ENCODE measurements at regions not wholly inside any gene's neighbourhood (a gene's known extent, or its start where the extent isn't known, plus 50 kb on each side); places are given as distances from the start of the nearest gene placed in this dataset.

DNA sequence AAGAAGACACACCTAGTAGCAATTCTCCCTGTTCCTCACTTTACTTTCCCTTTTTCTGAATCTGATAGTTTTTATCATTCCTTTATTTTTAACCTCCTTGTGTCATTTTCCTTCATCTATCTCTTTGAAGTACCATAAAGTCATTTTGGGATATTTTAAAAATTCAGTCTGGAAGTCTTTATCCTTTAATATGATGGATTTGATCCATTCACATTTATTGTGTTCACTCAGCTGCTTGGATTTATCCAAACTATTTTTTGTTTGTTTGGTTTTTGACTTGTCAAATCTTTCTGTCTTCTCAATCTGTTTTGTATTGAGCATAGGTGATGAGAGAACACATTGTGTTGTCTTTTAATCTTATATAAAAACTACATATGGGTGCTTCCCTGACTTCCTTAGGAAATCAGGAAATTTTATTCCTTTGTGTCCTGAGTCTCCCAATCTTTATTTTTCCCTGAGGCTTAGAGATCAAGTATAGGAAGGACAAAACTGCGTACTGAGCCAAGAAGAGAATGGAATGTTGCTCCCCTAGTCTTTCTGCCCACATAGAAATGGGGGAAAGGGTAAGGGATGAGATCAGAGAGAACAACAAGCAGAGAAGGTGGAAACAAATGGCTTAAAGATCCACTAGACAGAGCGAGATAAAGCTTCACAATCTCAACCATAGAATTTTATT lies 132.7 kb upstream of the HABP2 start:
- peaks cover 31% of the 10 kb centered on the region for H3K9me3 Mint-ChIP-seq
- no peak for DNase-seq
- peaks cover 11% of the 10 kb centered on the region for H3K27me3 Mint-ChIP-seq (ENCODE audit: low read depth, poor library complexity)
- H3K36me3 Mint-ChIP-seq (ENCODE audit: low read depth), result peaks cover 5% of the 10 kb centered on the region
- H3K4me1 Mint-ChIP-seq, result peaks cover 31% of the 10 kb centered on the region
- no peak overlapping the region for H3K27ac Mint-ChIP-seq
- H3K4me3 Mint-ChIP-seq, result no peak overlapping the region
- TF ChIP-seq, protein P1, sequence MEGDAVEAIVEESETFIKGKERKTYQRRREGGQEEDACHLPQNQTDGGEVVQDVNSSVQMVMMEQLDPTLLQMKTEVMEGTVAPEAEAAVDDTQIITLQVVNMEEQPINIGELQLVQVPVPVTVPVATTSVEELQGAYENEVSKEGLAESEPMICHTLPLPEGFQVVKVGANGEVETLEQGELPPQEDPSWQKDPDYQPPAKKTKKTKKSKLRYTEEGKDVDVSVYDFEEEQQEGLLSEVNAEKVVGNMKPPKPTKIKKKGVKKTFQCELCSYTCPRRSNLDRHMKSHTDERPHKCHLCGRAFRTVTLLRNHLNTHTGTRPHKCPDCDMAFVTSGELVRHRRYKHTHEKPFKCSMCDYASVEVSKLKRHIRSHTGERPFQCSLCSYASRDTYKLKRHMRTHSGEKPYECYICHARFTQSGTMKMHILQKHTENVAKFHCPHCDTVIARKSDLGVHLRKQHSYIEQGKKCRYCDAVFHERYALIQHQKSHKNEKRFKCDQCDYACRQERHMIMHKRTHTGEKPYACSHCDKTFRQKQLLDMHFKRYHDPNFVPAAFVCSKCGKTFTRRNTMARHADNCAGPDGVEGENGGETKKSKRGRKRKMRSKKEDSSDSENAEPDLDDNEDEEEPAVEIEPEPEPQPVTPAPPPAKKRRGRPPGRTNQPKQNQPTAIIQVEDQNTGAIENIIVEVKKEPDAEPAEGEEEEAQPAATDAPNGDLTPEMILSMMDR (IDR thresholded peaks at IDR 0.05), result no peak

DNA sequence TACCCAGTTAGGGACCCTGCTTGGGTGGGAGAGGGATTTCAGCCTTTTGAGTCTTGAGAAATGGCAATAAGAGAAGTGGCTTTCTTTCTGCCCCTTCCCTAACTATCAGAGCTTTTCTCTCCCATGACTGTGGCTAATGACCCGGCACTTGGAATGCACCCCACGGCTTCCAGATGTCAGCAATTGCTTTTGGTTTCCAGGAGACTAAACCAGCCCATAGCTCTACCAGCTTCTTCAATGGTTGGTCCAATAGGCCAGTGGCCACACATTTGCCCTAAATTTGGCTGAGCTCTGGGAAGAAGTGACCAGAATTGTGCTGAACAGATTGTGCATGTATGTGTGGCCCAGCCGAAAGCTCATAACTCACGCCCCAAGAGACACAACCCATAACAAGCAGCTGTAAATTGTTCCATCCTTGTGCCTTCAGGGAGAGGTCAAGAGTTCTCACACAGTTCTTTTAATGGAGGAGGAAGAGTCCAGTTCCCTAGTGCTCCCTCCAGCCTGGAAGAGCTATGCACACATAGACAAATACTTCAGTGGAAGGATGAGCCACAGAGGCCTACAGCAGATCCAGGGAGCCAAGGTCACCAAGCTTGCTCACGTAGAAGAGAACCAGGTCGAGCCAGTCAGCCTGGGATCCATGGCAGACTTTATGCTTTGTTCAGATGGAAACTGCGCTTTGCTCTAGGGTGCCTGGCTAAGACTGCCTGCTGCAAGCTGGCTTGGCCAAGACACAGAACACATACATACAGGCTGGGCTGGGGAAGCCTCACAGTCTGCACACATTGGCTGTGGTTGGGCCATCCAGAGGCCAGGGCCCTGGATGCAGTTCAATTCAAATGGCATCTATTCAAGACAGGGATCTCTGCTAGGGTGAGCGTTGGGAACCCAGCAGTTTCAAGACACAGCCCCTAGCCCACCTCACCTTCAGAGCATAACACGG lies 131.8 kb upstream of the HABP2 start:
- Mint-ChIP-seq H3K9me3 (peaks cover 31% of the 10 kb centered on the region), H3K4me3 (no peak overlapping the region), H3K27ac (peak overlapping the region; percentile 59), H3K27me3 (ENCODE audit: low read depth, poor library complexity) (peaks cover 11% of the 10 kb centered on the region), H3K4me1 (peaks cover 29% of the 10 kb centered on the region), H3K36me3 (ENCODE audit: low read depth) (peaks cover 5% of the 10 kb centered on the region)
- TF ChIP-seq, protein P1 (IDR thresholded peaks at IDR 0.05), result no peak
- DNase-seq, result no peak

- Mint-ChIP-seq H3K4me3 (no peak overlapping the region), H3K27ac (no peak overlapping the region), H3K36me3 (ENCODE audit: low read depth) (peaks cover 5% of the 10 kb centered on the region), H3K27me3 (ENCODE audit: low read depth, poor library complexity) (peaks cover 8% of the 10 kb centered on the region), H3K4me1 (peaks cover 29% of the 10 kb centered on the region), H3K9me3 (peaks cover 31% of the 10 kb centered on the region)
- DNase-seq, result no peak
- TF ChIP-seq, protein P1 (IDR thresholded peaks at IDR 0.05), result no peak
Observed at GRCh38 chr10:113422371-113422770, 130.5 kb upstream of the HABP2 start.

DNA sequence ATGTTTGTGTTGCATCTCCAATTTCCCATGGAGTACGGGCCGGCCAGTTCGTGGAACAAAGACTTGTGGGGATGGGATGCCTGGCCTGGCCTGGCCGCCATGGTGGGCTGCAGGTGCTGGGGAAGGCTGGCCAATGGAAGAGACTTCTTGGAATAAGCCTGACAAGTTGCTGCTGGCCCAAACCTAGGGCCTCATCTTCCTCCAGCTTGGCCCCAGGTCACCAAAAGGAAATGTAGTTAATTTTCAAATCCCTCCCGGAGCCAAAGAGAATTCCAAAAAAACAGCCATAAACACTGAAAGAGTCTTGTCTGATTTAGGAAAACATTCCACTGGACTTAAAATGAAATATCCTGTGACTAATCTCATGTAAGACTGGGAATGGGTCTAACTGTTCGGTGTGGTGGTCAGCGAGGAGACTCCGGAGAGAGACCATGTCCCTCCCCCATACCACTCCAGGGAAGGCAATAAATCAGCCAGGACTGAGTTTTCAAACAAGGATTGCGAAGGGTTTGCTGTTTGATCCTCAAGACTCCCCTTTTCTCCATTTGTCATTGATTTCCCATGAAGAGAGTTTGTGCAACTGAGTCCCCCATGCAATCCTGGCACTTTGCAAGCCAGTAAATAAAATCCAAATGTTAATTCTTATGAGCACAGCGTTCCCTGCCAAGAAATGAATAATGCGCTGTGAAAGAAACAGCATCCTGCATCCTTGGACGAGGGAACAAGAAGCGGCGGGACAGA lies 128.7 kb upstream of the HABP2 start:
- Mint-ChIP-seq H3K27ac (peak overlapping the region; percentile 36), H3K4me1 (peaks cover 29% of the 10 kb centered on the region), H3K36me3 (ENCODE audit: low read depth) (peaks cover 5% of the 10 kb centered on the region), H3K9me3 (peaks cover 24% of the 10 kb centered on the region), H3K4me3 (no peak overlapping the region), H3K27me3 (ENCODE audit: low read depth, poor library complexity) (peaks cover 3% of the 10 kb centered on the region)
- no peak for DNase-seq
- TF ChIP-seq, protein P1 (IDR thresholded peaks at IDR 0.05), result no peak

- H3K4me1 Mint-ChIP-seq, result peaks cover 29% of the 10 kb centered on the region
- TF ChIP-seq, protein P1 (IDR thresholded peaks at IDR 0.05), result no peak
- H3K9me3 Mint-ChIP-seq, result peaks cover 15% of the 10 kb centered on the region
- no peak overlapping the region for H3K27ac Mint-ChIP-seq
- peaks cover 3% of the 10 kb centered on the region for H3K36me3 Mint-ChIP-seq (ENCODE audit: low read depth)
- H3K27me3 Mint-ChIP-seq (ENCODE audit: low read depth, poor library complexity), result peaks cover 3% of the 10 kb centered on the region
- no peak overlapping the region for H3K4me3 Mint-ChIP-seq
- DNase-seq, result no peak
Observed at GRCh38 chr10:113425008-113425407, 127.8 kb upstream of the HABP2 start.

Data from nephron progenitor cell (in vitro differentiated cells).